ENCODE measurements at regions not wholly inside any gene's neighbourhood (a gene's known extent, or its start where the extent isn't known, plus 50 kb on each side); places are given as distances from the start of the nearest gene placed in this dataset.
A peak's percentile ranks its signal among the peaks of the same experiment; 100 is the strongest.

DNA sequence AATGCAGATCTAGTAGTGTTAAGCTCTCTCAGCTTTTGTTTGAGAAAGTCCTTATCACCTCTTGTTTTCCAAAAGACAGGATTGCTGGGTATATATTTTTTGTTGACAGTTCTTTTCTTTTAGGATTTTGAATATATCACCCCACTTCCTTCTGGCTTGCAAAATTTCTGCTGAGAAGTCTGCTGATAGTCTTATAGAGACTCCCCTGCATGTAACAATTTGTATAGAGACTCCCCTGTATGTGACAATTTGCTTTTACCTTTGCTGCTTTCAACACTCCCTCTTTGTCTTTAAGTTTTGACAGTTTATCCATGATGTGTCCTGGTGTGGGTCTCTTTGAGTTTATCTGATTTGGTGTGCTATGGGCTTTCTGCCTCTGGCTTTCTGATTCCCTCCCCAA lies 115.0 kb upstream of the CCDC85A start:
- no peaks in the 10 kb centered on the region for H3K36me3 ChIP-seq (ENCODE audit: insufficient read depth, low read length)
- no peaks in the 10 kb centered on the region for H3K4me1 ChIP-seq (ENCODE audit: insufficient read depth, low read length)
- H3K4me2 ChIP-seq (ENCODE audit: insufficient read depth, low read length): no peak overlapping the region
- no peak overlapping the region for H2AFZ ChIP-seq (ENCODE audit: low read length)
- H3K27me3 ChIP-seq (ENCODE audit: insufficient read depth, low read length): no peaks in the 10 kb centered on the region
- H3K9me3 ChIP-seq (ENCODE audit: low read depth, low read length): no peaks in the 10 kb centered on the region
- no peaks in the 10 kb centered on the region for H3K79me2 ChIP-seq (ENCODE audit: insufficient read depth, low read length)
- no peak overlapping the region for H3K27ac ChIP-seq (ENCODE audit: low read depth, low read length)
- no peaks in the 10 kb centered on the region for H4K20me1 ChIP-seq (ENCODE audit: insufficient read depth, low read length)
- no peak overlapping the region for H3K4me3 ChIP-seq (ENCODE audit: insufficient read depth, low read length)
- TF ChIP-seq, protein P1, sequence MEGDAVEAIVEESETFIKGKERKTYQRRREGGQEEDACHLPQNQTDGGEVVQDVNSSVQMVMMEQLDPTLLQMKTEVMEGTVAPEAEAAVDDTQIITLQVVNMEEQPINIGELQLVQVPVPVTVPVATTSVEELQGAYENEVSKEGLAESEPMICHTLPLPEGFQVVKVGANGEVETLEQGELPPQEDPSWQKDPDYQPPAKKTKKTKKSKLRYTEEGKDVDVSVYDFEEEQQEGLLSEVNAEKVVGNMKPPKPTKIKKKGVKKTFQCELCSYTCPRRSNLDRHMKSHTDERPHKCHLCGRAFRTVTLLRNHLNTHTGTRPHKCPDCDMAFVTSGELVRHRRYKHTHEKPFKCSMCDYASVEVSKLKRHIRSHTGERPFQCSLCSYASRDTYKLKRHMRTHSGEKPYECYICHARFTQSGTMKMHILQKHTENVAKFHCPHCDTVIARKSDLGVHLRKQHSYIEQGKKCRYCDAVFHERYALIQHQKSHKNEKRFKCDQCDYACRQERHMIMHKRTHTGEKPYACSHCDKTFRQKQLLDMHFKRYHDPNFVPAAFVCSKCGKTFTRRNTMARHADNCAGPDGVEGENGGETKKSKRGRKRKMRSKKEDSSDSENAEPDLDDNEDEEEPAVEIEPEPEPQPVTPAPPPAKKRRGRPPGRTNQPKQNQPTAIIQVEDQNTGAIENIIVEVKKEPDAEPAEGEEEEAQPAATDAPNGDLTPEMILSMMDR (IDR thresholded peaks at IDR 0.05; ENCODE audit: extremely low read depth, low read depth, low read length): no peak
- DNase-seq (ENCODE audit: insufficient read length, low spot score, missing footprints): no peak

DNA sequence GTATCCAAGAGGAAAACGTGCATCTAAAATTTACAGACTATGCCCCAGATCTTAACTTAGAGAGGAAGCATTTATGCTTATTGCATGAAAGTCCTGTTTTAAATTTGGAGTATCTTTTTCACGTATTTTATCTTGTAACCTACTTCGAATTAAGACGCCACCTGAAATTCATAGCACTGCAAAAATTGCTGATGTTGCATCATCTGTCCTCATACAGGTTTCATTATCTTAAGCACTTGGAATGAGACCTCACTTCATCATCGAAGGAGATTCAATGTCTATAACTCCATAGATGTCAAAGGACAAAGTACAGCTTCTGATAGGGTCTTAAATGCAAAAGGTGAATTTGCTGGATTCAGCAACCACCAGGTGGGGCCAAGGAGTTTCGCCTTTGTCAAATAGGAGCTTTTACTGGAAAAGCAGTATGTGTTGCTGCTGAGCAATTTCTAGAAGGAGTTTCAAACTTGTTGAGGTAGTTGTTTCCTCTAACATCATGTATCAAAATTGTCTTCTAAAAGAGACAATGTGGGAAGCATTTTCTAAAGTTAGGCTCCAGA lies 106.4 kb upstream of the CCDC85A start:
- no peak overlapping the region for H3K27ac ChIP-seq (ENCODE audit: low read depth, low read length)
- H3K9me3 ChIP-seq (ENCODE audit: low read depth, low read length): no peaks in the 10 kb centered on the region
- DNase-seq (ENCODE audit: insufficient read length, low spot score, missing footprints): no peak
- TF ChIP-seq, protein P1 (IDR thresholded peaks at IDR 0.05; ENCODE audit: extremely low read depth, low read depth, low read length): peak; percentile 36
- H3K4me2 ChIP-seq (ENCODE audit: insufficient read depth, low read length): no peak overlapping the region
- no peaks in the 10 kb centered on the region for H3K79me2 ChIP-seq (ENCODE audit: insufficient read depth, low read length)
- no peak overlapping the region for H3K4me3 ChIP-seq (ENCODE audit: insufficient read depth, low read length)
- H4K20me1 ChIP-seq (ENCODE audit: insufficient read depth, low read length): no peaks in the 10 kb centered on the region
- no peaks in the 10 kb centered on the region for H3K36me3 ChIP-seq (ENCODE audit: insufficient read depth, low read length)
- no peak overlapping the region for H2AFZ ChIP-seq (ENCODE audit: low read length)
- H3K4me1 ChIP-seq (ENCODE audit: insufficient read depth, low read length): no peaks in the 10 kb centered on the region
- H3K27me3 ChIP-seq (ENCODE audit: insufficient read depth, low read length): no peaks in the 10 kb centered on the region

DNA sequence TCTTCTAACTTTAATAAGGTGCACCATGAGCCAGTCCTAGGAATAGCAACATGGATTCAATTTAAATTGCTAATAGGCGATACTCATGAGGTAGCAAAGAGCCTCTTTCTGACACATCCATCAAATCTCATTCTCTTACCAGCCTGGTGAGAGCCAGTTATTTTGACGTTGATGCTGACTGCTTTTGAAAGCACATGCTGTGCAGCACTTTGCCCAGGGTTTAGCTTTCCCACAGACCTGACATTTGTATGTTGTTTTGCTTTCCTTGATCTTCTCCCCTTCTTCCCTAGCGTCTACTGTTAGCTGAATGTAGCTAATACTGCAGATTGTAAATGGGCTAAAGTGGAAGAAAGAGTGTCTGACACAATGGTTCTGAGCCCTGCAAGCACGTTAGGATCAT lies 101.1 kb upstream of the CCDC85A start:
- Histone ChIP-seq H3K4me1 (ENCODE audit: insufficient read depth, low read length) (no peaks in the 10 kb centered on the region), H3K36me3 (ENCODE audit: insufficient read depth, low read length) (no peaks in the 10 kb centered on the region), H3K4me2 (ENCODE audit: insufficient read depth, low read length) (no peak overlapping the region), H3K79me2 (ENCODE audit: insufficient read depth, low read length) (no peaks in the 10 kb centered on the region), H3K27ac (ENCODE audit: low read depth, low read length) (no peak overlapping the region), H4K20me1 (ENCODE audit: insufficient read depth, low read length) (no peaks in the 10 kb centered on the region), H3K9me3 (ENCODE audit: low read depth, low read length) (no peaks in the 10 kb centered on the region), H2AFZ (ENCODE audit: low read length) (no peak overlapping the region), H3K4me3 (ENCODE audit: insufficient read depth, low read length) (no peak overlapping the region), H3K27me3 (ENCODE audit: insufficient read depth, low read length) (no peaks in the 10 kb centered on the region)
- no peak for DNase-seq (ENCODE audit: insufficient read length, low spot score, missing footprints)
- TF ChIP-seq, protein P1 (IDR thresholded peaks at IDR 0.05; ENCODE audit: extremely low read depth, low read depth, low read length): no peak

DNA sequence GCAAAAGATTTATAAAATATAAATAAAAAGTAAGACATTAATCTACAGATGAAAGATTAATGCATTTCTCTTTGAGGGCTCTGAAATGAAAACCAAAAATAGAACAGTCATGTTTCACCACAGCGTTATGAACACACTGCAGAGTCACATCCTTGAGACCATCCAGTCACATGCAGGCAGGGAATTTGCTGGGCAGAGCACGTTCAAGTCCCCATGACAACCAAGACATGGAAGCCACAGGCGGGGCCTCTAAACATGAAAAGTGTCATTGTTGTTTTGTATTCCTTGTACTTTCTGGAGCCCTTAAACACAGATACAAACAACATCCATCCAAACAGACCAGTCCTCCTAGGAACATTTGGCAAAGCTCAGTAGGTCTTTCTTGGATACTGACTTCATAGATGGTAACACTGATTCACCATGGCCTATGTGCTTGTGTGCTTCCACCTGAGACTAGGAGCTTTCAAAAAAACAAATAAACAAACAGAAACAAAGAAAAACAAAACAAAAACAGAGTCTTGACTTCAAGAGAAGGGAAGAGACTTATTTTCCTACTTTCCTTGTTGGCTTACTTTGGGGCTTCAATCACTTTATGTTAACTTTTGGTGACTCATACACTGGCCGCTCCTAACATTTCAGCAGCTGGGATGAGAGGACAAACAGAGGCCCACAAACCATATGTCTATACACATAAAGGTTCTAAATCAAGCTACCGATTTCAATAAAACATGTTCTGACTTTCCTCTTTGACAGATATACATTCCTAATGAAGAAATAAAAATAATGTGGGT lies 99.5 kb upstream of the CCDC85A start:
- Histone ChIP-seq H3K27me3 (ENCODE audit: insufficient read depth, low read length) (no peaks in the 10 kb centered on the region), H3K79me2 (ENCODE audit: insufficient read depth, low read length) (no peaks in the 10 kb centered on the region), H3K4me1 (ENCODE audit: insufficient read depth, low read length) (no peaks in the 10 kb centered on the region), H2AFZ (ENCODE audit: low read length) (no peak overlapping the region), H3K4me3 (ENCODE audit: insufficient read depth, low read length) (no peak overlapping the region), H3K9me3 (ENCODE audit: low read depth, low read length) (no peaks in the 10 kb centered on the region), H3K4me2 (ENCODE audit: insufficient read depth, low read length) (no peak overlapping the region), H4K20me1 (ENCODE audit: insufficient read depth, low read length) (no peaks in the 10 kb centered on the region), H3K27ac (ENCODE audit: low read depth, low read length) (no peak overlapping the region), H3K36me3 (ENCODE audit: insufficient read depth, low read length) (no peaks in the 10 kb centered on the region)
- TF ChIP-seq, protein P1 (IDR thresholded peaks at IDR 0.05; ENCODE audit: extremely low read depth, low read depth, low read length): no peak
- DNase-seq (ENCODE audit: insufficient read length, low spot score, missing footprints): no peak

Measured in osteoblast (primary cell).